ENCODE measurements at regions not wholly inside any gene's neighbourhood (a gene's known extent, or its start where the extent isn't known, plus 50 kb on each side); places are given as distances from the start of the nearest gene placed in this dataset.

DNA sequence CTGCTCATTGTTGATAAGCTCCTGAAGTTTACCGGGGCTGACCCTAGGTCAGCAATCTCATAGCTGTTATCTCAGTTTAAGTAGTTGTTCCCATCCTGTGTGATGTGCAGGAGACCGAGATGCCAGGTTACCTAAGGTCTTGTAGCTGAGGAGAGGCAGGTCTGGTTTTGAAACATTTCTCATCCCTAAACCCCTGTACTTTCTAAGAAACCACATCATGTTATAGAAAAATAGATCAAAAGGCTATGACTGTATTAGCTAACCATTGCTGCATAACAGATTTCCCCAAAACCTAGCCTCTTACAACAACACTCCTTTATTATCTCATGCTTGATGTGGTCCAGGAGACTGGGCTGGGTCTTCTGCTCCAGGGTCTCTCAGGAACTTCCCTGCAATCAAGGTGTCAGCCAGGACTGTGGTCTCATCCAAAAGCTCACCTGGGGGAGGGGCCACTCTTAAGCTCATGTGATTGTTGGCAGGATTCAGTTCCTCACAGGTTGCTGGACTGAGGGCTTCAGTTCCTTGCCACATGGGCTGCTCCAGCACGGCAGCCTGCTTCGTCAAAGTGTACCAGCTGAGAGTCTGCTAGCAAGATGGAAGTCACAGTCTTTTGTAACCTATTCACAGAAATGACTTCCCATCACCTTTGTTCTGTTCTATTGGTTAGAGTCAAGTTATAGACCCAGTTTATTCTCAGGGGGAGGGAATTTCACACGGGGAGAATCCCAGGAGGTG is 60.9 kb upstream of the CLCN4 start:
- no peak for TF ChIP-seq CTCF (IDR thresholded peaks at IDR 0.05; ENCODE audit: insufficient read depth, low read length, severe bottlenecking)
- Histone ChIP-seq H3K36me3 (ENCODE audit: control insufficient read depth, insufficient read depth, low read length) (peaks cover 7% of the 10 kb centered on the region), H3K4me3 (ENCODE audit: low read depth, low read length) (no peak overlapping the region), H3K27me3 (ENCODE audit: control insufficient read depth, insufficient read depth, low read length) (no peaks in the 10 kb centered on the region)
- DNase-seq (ENCODE audit: low read depth) (no peak), FAIRE-seq (no peak)

DNA sequence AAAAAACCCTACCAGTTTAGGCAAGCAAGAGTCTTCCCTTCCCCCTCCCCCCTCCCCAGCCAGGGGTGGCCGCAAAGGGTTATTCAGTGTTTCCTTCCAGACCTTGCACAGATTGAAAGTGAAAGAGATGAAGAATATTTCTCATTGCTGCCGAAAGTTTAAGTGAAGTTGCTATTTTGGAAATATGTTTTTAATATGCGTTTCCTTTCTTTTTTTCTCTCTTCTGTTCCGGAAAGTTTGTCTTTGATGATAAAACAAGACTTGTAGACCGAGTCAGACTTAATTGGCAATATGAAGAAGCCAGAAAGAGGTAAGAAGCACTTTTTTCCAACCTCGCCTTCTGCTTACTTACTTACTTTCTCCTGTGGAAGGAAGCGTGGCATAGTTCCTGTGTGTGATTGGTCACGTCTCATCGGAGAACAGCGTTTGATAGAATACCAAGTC is 58.5 kb upstream of the CLCN4 start:
- no peak for TF ChIP-seq CTCF (IDR thresholded peaks at IDR 0.05; ENCODE audit: insufficient read depth, low read length, severe bottlenecking)
- Histone ChIP-seq H3K36me3 (ENCODE audit: control insufficient read depth, insufficient read depth, low read length) (peaks cover 5% of the 10 kb centered on the region), H3K27me3 (ENCODE audit: control insufficient read depth, insufficient read depth, low read length) (no peaks in the 10 kb centered on the region), H3K4me3 (ENCODE audit: low read depth, low read length) (no peak overlapping the region)
- no peak for FAIRE-seq
- DNase-seq (ENCODE audit: low read depth) = no peak

DNA sequence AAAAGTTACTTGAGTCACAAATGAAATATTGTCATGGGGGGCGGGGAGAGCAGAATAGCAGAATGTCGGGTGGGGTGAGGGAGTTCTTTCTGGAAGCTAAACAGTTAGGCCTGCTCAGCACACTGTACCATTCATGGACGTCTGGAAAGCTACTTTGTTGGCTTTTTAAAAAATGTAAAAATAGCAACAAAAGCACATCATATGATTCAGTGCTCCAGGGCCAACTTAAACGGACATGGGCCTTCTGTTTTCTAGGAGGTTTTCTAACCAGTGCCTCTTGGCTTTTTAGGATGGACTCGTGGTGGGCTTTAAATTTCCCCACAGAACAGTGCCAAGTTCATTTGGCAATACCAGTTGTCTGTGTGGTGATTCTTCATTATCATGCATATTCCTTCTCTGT is 57.4 kb upstream of the CLCN4 start:
- no peak overlapping the region for H3K4me3 ChIP-seq (ENCODE audit: low read depth, low read length)
- TF ChIP-seq CTCF (IDR thresholded peaks at IDR 0.05; ENCODE audit: insufficient read depth, low read length, severe bottlenecking) = no peak
- peaks cover 5% of the 10 kb centered on the region for H3K36me3 ChIP-seq (ENCODE audit: control insufficient read depth, insufficient read depth, low read length)
- H3K27me3 ChIP-seq (ENCODE audit: control insufficient read depth, insufficient read depth, low read length) = no peaks in the 10 kb centered on the region
- no peak for FAIRE-seq
- no peak for DNase-seq (ENCODE audit: low read depth)

GRCh38 chrX:10101269-10101668 is 55.5 kb upstream of the CLCN4 start:
- FAIRE-seq (no peak), DNase-seq (ENCODE audit: low read depth) (no peak)
- Histone ChIP-seq H3K4me3 (ENCODE audit: low read depth, low read length) (no peak overlapping the region), H3K27me3 (ENCODE audit: control insufficient read depth, insufficient read depth, low read length) (no peaks in the 10 kb centered on the region), H3K36me3 (ENCODE audit: control insufficient read depth, insufficient read depth, low read length) (peaks cover 3% of the 10 kb centered on the region)
- no peak for TF ChIP-seq CTCF (IDR thresholded peaks at IDR 0.05; ENCODE audit: insufficient read depth, low read length, severe bottlenecking)

- no peaks in the 10 kb centered on the region for H3K27me3 ChIP-seq (ENCODE audit: control insufficient read depth, insufficient read depth, low read length)
- DNase-seq (ENCODE audit: low read depth) (no peak), FAIRE-seq (no peak)
- TF ChIP-seq CTCF (IDR thresholded peaks at IDR 0.05; ENCODE audit: insufficient read depth, low read length, severe bottlenecking) = no peak
- peaks cover 3% of the 10 kb centered on the region for H3K36me3 ChIP-seq (ENCODE audit: control insufficient read depth, insufficient read depth, low read length)
- no peak overlapping the region for H3K4me3 ChIP-seq (ENCODE audit: low read depth, low read length)
Measured at GRCh38 chrX:10102046-10102704, 54.6 kb upstream of the CLCN4 start.

Measured in bronchial epithelial cell (primary cell).